ENCODE measurements at regions not wholly inside any gene's neighbourhood (a gene's known extent, or its start where the extent isn't known, plus 50 kb on each side); places are given as distances from the start of the nearest gene placed in this dataset.

GRCh38 chrX:45329217-45329616, 128.5 kb upstream of the DIPK2B start:
- Histone ChIP-seq H3K9ac (ENCODE audit: control insufficient read depth, extremely low read depth, insufficient read depth, low read length) (no peak overlapping the region), H3K27ac (ENCODE audit: control insufficient read depth, insufficient read depth, low read length) (no peak overlapping the region), H3K9me3 (ENCODE audit: control insufficient read depth, low read depth, low read length) (no peaks in the 10 kb centered on the region), H4K20me1 (ENCODE audit: control insufficient read depth, extremely low read depth, insufficient read depth, low read length) (no peaks in the 10 kb centered on the region), H3K4me2 (ENCODE audit: control insufficient read depth, extremely low read depth, insufficient read depth, low read depth, low read length) (peak overlapping the region; percentile 29), H3K4me1 (ENCODE audit: control insufficient read depth, extremely low read depth, insufficient read depth, low read length) (peaks cover 5% of the 10 kb centered on the region), H3K4me3 (ENCODE audit: control insufficient read depth in 2 of 3, extremely low read depth in 1 of 3, insufficient read depth in 2 of 3, low read depth in 1 of 3, low read length in 3 of 3) (no peak overlapping the region), H3K9me1 (ENCODE audit: control insufficient read depth, extremely low read depth, insufficient read depth, low read length) (no peaks in the 10 kb centered on the region), H3K79me2 (ENCODE audit: control insufficient read depth, insufficient read depth, low read length) (no peaks in the 10 kb centered on the region), H2AFZ (ENCODE audit: control insufficient read depth, low read length) (no peak overlapping the region), H3K27me3 (ENCODE audit: control insufficient read depth, extremely low read depth, insufficient read depth, low read length) (peaks cover 2% of the 10 kb centered on the region), H3K36me3 (ENCODE audit: control insufficient read depth in 2 of 2, extremely low read depth in 1 of 2, insufficient read depth in 2 of 2, low read length in 2 of 2) (no peaks in the 10 kb centered on the region)
- no peak for DNase-seq (ENCODE audit: low read depth, low spot score)
- dilution Hi-C loops (cut with MboI; ENCODE audit: extremely low pct_ligation_motif_present, low sequenced_read_pairs) = loop anchor here (25.0 kb wide), 1 partner anchor 408 kb away; no protein-coding TSS in a partner anchor
- TF ChIP-seq EZH2 (IDR thresholded peaks at IDR 0.05; ENCODE audit: low read length) = no peak
- TF ChIP-seq CTCF (optimal IDR thresholded peaks at IDR 0.05 in 1 of 3, IDR thresholded peaks at IDR 0.05 in 1 of 3, conservative IDR thresholded peaks at IDR 0.05 in 1 of 3; ENCODE audit: extremely low read depth in 1 of 3, insufficient read depth in 2 of 3, low read length in 3 of 3) = no peak
- FAIRE-seq = peak; percentile 73

DNA sequence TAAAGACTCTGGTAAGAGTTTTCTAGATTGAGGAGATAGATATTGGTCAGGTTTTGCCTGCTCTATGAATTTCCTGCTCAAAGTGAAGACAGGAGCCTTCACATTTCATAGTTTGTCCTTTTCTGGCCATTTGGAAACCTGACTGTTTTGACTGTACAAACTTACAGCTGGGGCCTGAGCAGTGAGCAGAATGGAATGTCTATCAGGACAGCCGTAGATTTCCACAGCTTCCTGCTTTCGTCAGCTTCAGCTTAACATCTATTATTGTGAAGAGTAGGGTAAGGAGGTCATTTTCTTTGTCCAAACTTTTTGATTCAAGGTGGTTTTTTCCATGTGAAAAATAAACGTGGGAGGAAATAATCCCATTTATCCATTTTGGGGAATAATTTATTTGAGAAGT, 124.3 kb upstream of the DIPK2B start:
- FAIRE-seq (no peak), DNase-seq (ENCODE audit: low read depth, low spot score) (no peak)
- no peak overlapping the region for H3K4me2 ChIP-seq (ENCODE audit: control insufficient read depth, extremely low read depth, insufficient read depth, low read depth, low read length)
- no peak overlapping the region for H3K9ac ChIP-seq (ENCODE audit: control insufficient read depth, extremely low read depth, insufficient read depth, low read length)
- no peaks in the 10 kb centered on the region for H4K20me1 ChIP-seq (ENCODE audit: control insufficient read depth, extremely low read depth, insufficient read depth, low read length)
- peaks cover 2% of the 10 kb centered on the region for H3K27me3 ChIP-seq (ENCODE audit: control insufficient read depth, extremely low read depth, insufficient read depth, low read length)
- no peak overlapping the region for H3K4me3 ChIP-seq (ENCODE audit: control insufficient read depth in 2 of 3, extremely low read depth in 1 of 3, insufficient read depth in 2 of 3, low read depth in 1 of 3, low read length in 3 of 3)
- H3K9me1 ChIP-seq (ENCODE audit: control insufficient read depth, extremely low read depth, insufficient read depth, low read length) = no peaks in the 10 kb centered on the region
- dilution Hi-C loops (cut with MboI; ENCODE audit: extremely low pct_ligation_motif_present, low sequenced_read_pairs) = loop anchor here (25.0 kb wide), 1 partner anchor 412 kb away; no protein-coding TSS in a partner anchor
- no peaks in the 10 kb centered on the region for H3K9me3 ChIP-seq (ENCODE audit: control insufficient read depth, low read depth, low read length)
- H3K4me1 ChIP-seq (ENCODE audit: control insufficient read depth, extremely low read depth, insufficient read depth, low read length) = peaks cover 20% of the 10 kb centered on the region
- no peaks in the 10 kb centered on the region for H3K36me3 ChIP-seq (ENCODE audit: control insufficient read depth in 2 of 2, extremely low read depth in 1 of 2, insufficient read depth in 2 of 2, low read length in 2 of 2)
- H3K79me2 ChIP-seq (ENCODE audit: control insufficient read depth, insufficient read depth, low read length) = no peaks in the 10 kb centered on the region
- H2AFZ ChIP-seq (ENCODE audit: control insufficient read depth, low read length) = no peak overlapping the region
- TF ChIP-seq CTCF (optimal IDR thresholded peaks at IDR 0.05 in 1 of 3, IDR thresholded peaks at IDR 0.05 in 1 of 3, conservative IDR thresholded peaks at IDR 0.05 in 1 of 3; ENCODE audit: extremely low read depth in 1 of 3, insufficient read depth in 2 of 3, low read length in 3 of 3) (no peak), EZH2 (IDR thresholded peaks at IDR 0.05; ENCODE audit: low read length) (no peak)
- no peak overlapping the region for H3K27ac ChIP-seq (ENCODE audit: control insufficient read depth, insufficient read depth, low read length)
